ENCODE measurements at regions not wholly inside any gene's neighbourhood (a gene's known extent, or its start where the extent isn't known, plus 50 kb on each side); places are given as distances from the start of the nearest gene placed in this dataset.
"Not testable (repeated sequence)": the region's sequence is repeated elsewhere in the genome, so short reads cannot be mapped to it uniquely, and the experiment has no call there.

DNA sequence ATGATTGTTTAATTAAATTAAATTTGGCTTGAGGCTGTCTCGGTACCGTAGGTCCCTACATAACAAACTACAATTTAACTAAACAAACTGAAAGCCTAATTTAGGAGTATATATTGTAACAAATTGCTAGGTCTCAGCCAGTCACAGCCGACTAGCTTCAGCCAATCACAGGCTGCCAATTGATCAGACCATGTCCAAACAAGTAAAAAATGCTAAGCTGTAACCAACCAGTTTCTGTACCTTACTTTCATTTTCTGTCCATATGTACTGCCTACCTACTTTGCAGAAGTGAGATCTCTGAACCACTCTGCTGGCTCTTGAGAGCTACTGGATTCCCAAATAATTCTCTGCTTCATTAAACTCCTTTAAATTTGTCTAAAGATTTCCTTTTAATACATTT lies 648.0 kb upstream of the GJE1 start:
- DNase-seq, result no peak

DNA sequence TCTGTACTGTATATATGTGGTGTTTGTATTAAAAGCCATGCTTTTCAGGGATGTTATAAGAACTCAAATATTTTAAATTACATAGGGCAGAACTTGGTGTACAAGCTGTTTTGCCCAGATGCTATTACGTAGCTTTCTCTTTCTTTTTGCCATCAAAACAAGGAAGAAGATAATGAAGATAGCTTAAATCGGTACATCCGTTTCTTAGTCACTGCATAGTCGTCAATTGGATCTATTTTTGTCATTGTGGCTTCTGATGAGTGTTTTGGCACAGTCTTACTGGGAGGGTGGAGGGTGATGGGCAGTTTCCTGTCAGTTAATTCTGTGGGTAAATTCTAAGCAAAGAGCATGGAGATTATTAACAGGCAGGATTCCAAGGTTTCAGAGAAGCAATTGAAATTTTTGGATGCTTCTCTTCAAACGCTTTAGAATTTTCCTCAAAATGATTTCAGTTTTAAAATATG lies 649.1 kb upstream of the GJE1 start:
- DNase-seq, result peak; percentile 54

DNA sequence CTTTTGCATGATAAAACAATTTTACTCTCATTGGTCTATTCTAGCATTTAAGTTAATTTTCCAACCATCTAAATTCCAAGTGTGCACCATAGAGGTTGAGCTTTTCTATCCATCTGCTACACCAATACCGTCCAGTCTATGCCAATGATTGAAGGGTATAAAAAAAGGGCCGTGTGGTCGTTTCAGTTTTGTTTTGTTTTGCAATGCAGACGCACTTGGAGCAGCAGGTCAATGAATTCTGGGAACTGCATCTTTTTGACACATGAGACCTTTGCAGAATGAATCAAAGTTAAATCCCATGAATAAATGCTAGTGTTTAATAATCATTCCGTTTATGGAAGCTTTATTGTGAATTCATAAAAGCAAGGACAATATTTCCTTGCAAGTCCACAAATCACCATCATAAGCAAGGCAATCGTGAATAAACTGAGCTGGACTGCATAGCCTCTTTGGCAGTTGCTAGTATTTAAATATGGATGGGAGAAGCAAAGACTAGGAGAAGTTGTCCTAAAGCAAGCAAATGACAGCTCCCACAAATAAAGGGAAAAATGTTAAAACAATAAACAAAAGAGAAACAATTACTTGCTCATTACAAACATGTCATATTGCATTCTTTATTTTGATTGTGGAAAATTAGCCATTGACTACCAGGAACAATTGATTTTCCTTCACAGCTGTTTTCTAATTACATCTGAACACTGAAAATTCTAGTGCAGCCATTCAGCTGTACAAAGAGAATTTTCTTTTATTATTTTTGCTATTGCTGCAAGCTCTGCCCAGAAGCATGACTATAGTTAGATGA lies 649.7 kb upstream of the GJE1 start:
- DNase-seq, result peak; percentile 14

DNA sequence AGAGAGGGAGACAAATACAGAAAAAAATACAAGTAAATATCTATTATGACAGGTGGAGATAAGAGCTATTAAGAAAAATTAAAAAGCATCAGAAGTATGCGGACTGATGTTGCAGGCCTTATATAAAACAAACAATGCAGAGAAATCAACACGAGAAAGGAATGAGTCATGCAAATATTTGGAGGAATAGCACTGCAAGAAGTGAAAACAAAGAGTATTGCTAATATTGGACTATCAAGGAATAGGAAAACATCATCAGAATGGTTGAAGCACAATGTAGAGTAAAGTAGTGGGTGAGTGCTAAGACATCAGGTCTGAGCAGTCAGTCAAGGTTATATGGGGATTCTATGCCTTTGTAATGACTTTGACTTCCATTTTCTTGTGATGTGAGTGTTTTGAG lies 657.5 kb upstream of the GJE1 start:
- no peak for DNase-seq

DNA sequence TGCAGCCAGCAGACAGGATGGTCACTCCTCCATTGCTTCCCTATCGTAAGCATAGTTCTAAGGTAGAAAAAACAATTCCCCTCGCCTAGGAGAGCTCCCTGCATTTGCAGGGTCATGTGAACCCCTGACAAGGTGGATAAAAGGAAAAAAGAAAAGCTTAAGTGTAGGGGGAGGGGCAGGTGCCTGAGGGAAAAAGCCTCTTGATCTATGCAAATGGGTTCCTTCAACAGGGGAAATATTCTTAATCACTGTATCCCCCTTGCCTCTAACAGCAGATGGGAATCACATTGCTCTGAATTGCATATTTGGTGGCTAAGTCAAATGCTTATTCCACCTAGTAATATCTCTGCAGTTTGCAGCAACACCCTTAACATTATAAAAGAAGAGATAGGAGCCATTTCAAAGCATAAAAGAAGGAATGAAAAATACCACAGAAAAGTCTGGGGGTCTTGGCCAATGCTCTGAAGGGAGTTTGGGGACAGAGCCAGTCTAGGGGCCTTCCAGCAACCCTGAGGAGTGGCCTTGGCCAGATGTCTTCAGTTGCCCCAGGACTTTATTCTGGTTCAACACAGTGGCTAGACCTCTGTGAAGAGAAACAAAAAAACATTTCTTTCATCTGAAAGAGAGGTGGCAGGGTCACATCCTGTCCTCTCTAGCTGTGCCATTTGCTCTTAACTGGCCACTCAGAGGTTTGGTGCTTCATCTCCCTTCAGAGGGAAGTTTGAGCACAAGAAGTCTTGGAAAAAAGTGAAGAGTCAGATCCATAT lies 660.4 kb upstream of the GJE1 start:
- no peak for DNase-seq

DNA sequence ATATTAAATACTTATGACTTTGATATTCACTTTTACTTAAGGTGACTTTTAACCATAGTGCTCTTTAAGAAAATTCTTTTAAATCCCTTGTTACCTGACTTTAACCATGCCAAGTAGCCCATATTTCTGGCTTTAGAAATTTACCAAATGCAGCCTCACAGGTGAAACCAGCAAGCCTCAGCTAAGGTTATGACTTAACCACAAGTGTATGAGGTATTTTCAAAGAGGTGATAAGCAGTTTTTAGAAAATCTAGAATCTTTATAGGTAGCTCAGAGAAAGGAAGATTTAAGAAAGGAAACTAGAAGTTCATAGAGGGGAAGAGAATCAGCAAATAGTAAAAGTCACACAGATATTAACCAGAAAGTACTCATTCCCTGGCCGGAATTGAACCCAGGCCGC lies 661.9 kb upstream of the GJE1 start:
- DNase-seq, result no peak

DNA sequence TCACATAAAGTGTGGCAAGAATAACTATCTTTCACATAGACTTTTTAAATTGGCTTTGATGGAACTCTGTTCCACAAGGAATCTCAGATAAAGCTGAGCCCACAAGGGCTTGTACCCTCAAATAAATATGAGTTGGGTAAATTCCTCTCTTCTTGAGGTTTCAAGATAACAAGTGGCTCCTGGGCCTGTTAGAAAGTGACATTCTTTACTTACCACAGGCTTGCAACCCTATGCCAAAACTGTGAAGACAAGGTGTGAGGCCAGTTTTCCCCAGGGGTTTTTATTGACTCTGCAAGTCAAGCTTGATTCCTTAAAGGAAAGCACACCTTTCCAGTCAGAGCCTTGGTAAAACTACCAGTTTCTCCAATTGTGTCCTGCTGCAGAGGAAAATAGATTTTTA lies 664.8 kb upstream of the GJE1 start:
- DNase-seq, result no peak

DNA sequence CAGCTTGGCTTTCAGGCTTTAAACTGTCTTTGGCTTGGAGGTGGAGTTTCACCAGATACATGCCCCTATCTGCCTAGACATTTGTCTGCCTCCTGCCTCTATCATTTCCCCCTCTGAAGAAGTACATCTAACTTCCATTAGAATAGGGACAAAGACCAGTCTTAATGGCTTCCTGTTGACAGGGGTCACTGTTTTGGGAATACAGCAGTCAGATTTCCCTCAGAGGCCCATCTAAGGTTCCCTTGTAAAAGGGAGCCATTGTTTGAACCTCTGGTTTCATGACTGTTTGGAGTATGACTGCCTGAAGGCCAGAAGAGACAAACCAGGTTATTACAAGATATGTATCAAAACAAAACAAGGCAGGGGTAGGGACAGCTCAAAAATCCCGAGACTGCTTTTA lies 665.7 kb upstream of the GJE1 start:
- no peak for DNase-seq

DNA sequence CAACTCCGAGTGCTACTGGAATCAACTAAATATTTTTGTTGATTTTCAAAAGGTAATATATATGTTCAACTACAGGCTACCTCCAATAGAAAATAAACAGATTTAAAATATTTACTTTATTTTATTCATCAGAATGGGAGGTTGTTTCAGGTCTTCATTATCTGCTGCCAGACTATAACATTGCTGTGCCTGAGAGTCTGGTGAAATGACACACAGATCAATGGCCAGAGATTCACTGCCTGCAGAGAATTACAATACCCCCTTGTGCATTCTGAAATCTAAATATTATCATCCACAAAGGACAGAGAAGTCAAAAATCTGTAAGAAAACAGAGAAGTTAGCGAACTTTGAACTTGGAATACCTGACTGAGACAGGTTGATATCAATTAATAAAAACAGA lies 667.8 kb upstream of the GJE1 start:
- DNase-seq, result no peak

DNA sequence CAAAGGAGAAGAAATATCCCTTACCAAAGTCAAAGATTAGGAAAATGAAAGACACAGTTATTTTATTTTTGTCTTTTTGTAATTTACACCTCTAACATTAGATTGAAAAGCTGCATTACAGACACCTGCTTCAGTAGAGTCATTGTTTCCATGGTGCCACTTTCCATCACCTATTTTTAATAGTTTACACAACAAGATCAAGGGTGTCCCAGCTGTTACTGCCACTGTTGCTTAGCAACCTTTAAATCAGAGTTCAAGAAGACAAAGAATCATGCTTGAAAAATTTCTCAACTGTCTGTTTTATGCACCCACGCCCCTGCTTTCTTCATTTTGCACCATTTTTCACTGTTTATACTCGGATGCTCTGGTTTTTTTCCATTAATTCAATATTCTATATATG lies 668.2 kb upstream of the GJE1 start:
- peak; percentile 69 for DNase-seq

DNA sequence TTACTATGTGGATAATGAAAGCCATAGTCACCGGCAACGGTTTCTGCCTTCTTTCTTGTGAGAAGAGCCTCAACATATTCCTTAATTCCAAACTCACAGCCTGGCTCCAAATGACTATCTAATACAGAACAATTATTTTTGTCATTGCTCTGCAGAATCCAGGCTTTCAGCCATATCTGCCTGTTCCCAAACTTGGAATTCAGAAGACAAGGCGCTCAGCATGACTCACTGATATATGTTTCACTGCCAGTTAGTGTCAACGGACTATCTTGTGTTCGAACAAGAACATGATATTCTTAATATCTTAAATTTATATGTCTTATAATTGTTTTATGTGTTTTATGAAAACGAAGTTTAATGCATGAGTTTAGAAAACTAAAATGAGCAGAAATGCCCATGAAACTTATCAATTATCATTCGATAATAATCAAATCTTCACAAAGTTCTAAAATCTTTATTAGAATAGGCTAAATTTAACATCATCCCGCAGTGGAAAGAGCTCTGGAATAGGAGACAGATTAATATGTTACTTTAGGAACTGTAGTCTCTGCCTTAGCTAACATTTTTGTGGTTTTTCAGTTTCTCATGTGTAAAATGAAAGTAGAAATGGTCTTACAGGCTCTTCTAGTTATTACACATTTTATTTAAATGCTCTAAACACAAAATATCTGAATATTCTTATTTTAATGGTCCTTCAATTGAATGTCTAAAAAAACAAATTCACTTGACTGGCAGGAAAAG lies 669.3 kb upstream of the GJE1 start:
- peak; percentile 49 for DNase-seq

DNA sequence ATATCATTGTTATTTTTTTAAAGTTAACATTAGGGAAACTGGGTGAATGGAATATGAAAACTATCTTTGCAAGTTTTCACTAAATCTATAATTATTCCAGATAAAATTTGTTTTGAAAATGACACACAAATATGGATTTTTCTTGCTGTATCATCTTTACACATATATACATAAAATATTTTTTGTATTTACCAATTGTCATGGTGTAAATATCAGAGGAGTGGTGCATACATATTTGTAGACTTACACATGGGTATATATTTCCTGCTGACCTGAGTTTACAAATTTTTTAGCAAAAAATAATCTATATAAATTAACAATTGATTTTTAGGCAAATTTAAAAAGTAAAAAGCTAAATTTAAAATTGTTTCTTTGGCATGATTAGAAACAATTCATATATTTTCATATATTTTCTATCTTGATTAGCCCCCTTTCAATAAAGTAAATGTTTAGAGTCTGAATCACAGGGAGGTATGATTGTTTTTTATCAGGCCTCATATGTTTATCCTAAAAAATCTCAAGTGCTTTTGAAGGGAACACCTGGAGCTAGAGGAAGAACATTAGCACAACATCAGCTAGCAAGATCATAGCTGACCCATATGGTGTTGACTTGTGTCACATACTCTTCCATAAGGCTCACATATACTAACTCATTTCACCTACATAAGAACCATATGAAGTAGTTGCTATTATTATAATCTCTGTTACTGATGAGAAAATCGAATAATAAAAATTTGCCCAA lies 671.8 kb upstream of the GJE1 start:
- no peak for DNase-seq

DNA sequence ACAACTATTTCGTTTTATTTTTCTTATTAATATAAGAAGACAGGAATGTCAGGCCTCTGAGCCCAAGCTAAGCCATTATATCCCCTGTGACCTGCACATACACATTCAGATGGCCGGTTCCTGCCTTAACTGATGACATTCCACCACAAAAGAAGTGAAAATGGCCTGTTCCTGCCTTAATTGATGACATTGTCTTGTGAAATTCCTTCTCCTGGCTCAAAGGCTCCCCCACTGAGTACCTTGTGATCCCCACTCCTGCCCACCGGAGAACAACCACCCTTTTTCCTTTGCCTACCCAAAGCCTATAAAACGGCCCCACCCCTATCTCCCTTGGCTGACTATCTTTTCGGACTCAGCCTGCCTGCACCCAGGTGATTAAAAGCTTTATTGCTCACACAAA lies 672.5 kb upstream of the GJE1 start:
- DNase-seq, result not testable (repeated sequence)

DNA sequence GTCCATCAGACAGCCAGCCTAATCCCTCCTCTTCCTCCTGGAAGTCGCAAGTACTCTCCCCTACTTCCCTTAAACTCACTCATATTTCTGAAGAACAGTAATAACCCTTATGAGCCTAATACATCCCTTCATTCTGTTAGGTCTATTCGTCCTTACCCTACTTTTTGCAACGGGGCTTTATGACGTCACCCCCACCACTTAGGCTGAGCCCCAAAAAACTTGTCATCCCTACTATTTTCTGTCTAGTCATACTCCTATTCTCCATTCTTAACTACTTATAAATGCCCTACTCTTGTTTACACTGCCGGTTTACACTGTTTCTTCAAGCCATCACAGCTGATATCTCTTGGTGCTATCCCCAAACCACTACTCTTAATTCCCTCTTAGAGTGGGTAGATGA lies 674.7 kb upstream of the GJE1 start:
- DNase-seq, result not testable (repeated sequence)

DNA sequence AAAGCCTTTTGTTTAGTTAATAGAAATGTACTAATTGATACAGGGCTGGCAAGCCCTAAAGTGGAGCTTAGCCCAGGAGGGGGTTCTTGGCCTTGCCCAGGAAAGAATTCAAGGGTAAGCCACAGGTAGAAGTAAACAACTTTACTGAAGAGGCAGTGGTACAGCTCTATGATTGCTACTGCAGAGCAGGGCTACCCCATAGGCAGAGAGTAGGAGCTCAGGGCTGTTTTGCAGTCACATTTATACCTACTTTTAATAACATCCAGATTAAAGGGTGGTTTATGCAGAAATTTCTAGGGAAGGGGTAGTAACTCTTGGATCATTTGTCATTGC lies 680.4 kb upstream of the GJE1 start:
- no peak for DNase-seq

DNA sequence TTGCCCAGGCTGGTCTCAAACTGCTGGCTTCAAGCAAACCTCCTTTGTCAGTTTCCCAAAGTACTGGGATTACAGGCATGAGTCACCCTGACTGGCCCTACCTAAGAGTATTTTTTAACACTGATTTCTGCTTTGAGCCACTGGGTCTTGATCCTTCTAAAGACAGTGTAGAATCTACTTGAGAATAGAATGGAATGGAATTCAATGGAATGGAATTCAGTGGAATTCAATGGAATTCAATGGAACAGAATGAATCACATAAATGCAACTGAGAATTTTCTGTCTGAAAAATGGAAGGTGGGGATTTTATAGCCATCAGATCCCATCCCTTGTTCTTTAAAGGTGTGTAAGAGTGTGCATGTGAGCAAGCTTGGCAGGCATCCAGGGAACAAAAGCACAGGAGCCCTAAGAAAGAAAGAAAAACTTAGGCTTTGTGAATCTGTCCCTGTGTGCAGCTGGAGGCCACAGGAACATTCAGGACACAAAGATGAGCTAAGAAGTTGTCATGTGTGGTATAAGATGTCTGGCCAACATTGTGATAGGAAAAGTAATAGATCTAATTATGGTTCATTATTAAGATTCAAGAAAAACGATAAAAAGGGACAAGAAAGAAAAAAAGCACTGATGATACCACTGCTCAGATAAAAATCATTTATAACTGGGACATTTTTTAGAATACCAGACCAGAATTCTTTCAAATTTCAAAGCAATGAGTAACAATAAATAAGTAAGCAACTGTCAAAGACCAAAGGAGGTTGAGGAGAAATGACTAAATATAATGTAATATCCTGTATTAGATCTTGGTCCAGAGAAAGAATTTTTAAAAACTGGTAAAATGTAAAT lies 681.0 kb upstream of the GJE1 start:
- DNase-seq, result no peak

DNA sequence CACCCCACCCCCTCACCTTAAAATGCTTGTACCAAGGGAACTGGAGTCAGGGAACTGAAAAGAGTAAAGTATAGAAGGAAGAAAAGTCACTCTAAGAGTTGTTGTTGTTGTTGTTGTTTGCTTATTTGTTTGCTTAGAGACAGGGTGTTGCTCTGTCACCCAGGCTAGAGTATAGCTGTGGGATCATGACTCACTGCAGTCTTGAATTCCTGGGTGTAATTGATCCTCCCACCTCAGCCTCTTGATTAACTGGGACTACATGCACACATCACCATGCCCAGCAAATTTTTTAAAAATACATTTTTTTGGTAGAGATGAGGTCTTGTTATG lies 681.6 kb upstream of the GJE1 start:
- DNase-seq, result no peak

DNA sequence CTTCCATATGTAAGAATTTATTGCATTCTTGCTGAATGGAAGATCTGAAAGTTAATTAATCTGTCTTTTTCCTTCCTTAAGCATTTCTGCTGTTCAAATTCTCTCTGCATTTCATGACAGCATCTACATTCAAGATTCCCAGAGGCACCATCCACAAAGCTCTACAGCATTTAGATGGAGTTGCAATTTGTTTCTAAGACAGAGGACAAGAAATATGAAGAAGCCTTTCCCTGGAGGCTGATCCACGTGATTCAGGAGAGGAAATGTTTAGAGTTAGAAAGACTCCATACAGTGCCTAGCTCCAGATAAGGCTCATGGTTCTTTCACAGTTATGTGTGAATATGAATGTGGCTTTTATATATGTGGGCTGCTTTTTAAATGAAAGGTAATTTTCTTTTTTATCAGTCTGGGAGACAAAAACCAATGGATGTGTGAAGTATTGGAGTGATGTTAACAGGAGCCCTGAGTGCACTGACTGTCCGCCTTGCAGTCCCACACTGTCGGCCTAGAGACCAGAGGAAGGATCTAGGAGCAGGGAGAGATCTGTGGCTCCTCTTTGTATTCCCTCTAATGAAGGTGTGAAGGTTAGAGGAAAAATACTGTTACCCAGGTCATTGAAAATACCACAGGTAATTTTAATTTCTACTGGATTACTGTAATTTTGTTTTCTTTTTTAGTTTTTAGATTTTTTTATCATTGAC lies 686.6 kb upstream of the GJE1 start:
- DNase-seq, result no peak

DNA sequence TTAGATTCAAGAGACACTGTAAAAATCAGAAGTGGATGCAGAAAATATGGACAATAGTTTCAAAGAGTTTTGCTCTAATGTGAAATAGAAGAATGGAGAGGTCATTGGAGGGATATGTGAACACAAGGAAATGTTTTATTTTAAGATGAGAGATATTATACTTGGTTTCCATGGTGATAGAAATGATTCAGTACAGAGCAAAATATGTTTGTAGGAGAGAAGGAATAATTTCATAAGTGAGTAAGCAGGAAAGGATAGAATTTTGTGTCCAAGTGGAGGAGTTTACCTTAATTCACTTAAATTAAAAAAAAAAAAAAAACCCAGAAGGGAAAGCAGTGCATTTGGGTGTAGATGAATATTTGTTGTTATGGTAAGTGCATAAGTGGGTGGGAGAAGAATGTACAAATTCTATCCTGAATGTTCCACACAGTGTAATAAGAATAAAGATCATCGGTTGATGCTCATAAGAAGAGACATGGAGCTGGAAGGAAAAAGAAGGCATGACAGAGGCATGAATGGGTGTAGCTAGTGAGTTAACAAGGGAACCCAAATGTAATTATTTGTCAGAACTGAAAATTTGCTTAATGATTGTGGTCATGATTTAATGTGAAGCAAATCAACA lies 688.9 kb upstream of the GJE1 start:
- no peak for DNase-seq

DNA sequence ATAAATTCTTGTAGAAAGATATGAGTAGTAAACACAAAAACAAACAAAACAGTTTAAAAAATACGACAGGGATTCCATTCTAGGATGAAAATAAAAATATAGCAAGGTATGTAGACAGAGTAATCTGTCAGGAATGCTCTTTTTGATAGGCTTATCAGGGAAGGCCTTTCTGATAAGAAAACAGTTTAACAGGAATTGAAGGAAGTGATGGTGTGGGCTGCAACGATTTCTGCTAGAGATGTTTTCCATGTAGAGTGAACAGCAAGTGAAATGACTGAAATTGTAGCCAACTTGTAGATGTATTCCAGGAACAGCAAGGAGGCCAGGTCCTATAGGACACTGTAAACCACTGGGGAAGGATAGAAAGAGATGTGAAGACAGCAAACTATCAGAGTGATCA lies 689.7 kb upstream of the GJE1 start:
- no peak for DNase-seq

DNA sequence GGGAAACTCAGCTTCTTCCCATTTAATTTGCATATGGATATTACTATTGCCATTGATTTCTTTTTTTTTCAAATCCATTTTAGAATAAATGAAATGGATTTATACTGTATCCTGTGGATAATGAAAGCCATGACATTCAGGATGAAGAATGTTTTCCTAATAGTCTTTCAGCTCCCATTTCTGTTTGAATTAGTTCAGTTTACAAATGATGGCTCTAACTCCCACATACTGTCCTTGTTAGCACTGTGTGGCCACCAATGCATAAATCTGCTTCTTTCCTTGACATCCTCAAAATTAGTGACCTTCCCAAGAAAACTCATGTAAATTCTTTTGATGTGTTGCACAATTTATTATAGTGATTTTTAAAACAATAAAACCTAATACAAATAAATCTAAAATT lies 693.2 kb upstream of the GJE1 start:
- DNase-seq, result no peak

Measured in NCI-H446 treated with DMSO at 0.1 percent for 48 hours (cell line).